HL-60 (cell line): ENCODE measurements at regions not wholly inside any gene's neighbourhood (a gene's known extent, or its start where the extent isn't known, plus 50 kb on each side); places are given as distances from the start of the nearest gene placed in this dataset.

Experiments
- POLR2AphosphoS5 ChIP-seq: IDR thresholded peaks from 2 replicates; pipeline ENCODE4 v1.6.1; 2012; ENCODE audit warnings: low read depth
- TF ChIP-seq, protein P1 (sequence below): IDR thresholded peaks from one replicate; pipeline ENCODE4 v1.5.1; 2011; ENCODE audit warnings: low read length, control low read depth, inconsistent platforms; ENCODE audit not compliant: insufficient read depth

DNA sequence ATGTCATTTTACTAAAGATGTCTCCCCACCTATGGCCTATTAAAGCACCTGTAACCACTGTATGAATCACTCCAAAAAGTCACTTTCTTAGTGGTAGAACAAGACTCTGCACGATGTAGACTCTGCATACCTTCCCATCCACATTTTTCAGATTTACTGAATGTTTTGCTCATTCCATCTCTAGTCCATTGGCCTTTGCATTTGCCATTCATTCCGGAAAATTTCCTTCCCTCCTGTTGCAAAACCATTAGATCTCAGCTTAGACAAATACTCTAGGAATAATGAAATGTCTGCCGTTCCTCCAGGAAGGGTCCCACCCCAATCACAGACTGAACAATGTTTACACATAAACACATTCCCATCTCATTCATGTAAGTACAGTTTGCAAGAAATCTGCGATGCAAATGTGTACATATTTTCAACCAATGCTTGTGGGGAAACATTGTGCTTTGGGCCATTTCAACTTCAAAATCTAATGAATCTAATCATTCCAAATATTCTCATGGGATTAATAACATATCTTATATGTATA is 146.3 kb upstream of the XYLT1 start:
- TF ChIP-seq, protein P1, sequence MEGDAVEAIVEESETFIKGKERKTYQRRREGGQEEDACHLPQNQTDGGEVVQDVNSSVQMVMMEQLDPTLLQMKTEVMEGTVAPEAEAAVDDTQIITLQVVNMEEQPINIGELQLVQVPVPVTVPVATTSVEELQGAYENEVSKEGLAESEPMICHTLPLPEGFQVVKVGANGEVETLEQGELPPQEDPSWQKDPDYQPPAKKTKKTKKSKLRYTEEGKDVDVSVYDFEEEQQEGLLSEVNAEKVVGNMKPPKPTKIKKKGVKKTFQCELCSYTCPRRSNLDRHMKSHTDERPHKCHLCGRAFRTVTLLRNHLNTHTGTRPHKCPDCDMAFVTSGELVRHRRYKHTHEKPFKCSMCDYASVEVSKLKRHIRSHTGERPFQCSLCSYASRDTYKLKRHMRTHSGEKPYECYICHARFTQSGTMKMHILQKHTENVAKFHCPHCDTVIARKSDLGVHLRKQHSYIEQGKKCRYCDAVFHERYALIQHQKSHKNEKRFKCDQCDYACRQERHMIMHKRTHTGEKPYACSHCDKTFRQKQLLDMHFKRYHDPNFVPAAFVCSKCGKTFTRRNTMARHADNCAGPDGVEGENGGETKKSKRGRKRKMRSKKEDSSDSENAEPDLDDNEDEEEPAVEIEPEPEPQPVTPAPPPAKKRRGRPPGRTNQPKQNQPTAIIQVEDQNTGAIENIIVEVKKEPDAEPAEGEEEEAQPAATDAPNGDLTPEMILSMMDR, result no peak
- TF ChIP-seq POLR2AphosphoS5, result no peak
